NCI-H82 (cell line): ENCODE measurements at regions not wholly inside any gene's neighbourhood (a gene's known extent, or its start where the extent isn't known, plus 50 kb on each side); places are given as distances from the start of the nearest gene placed in this dataset.

ENCODE experiments used
- DNase-seq: peaks from one replicate; lab custom pipeline; 2025; lab: John Stamatoyannopoulos, UW

DNA sequence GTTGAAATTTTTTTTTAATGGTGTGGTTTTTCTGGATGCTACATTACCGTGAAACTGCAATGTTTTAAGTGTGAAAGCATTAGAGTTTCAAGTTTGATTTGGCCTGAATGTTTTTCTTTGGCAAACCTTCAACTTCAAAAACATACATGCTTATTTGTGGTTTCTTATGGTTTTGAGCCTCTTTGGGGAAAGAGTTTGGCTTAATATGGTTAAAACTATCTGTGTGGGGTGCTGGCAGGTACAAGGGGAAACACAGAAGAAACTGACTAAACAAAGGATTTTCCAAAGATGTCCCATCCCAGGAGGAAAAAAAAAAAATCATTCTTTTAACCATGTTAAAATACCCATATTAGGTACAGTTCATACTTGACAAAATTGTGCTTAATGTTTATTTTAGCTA is 121.1 kb downstream of the HGF start:
- no peak for DNase-seq

GRCh38 chr7:81645435-81645834 is 124.4 kb downstream of the HGF start:
- no peak for DNase-seq

DNA sequence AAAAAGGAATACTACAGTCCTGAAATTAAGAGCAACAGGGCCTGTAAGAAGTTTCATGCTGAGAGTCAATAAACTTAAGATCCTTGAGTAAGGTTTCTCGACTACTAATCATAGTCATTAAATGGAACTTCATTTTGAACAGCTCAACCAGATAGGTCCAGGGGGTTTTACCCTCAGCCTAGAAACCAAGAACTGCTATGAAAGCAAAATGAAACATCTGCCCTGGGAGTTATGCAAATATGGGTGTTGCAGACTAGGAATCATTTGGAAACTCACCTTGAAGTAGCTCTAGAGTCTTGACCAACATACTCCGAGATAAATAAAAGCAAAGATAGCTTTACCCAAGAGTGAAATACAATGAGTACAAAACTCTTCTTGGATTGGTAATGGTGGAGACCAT is 128.0 kb downstream of the HGF start:
- no peak for DNase-seq

DNA sequence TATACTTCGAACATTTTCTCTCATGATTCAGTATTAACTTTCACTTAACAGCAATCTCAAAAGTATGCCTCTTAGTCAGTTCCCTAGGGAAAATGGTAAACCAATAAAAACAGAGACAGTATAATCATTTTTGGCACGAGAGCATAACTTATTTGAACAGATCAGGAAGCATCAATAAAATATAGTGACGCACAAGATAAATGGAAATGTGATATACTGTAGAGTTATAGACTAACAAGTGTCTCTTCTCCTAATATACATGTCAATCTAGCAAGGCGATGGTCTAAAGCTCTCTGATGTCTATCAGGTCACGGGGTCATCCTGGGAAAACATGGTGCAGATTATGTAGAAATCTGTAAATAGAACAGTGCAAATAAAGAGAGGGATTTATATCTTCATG is 131.6 kb downstream of the HGF start:
- no peak for DNase-seq

- DNase-seq = no peak
Observed at GRCh38 chr7:81637534-81637933, 132.3 kb downstream of the HGF start.

GRCh38 chr7:81632418-81632817 is 137.4 kb downstream of the HGF start:
- no peak for DNase-seq

GRCh38 chr7:81630600-81630999 is 139.2 kb downstream of the HGF start:
- no peak for DNase-seq

DNA sequence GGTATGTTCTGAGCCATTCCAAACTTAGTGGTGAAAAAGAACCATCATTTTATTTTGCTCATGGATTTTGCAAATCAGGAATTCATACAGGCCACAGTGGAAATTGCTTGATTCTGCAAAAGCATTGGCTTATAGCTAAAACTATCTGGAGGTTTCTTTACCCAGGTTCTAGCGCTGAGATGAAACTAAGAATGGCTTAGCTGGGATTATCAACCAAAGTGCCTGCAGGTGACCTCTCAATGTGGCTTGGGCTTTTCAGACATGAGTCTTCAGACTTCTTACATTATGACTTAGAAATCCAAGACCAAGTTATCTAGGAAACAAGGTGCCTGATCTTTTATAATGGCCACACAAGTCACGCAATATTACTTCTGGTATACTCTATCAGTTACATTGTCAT is 140.1 kb downstream of the HGF start:
- DNase-seq = peak; percentile 42

GRCh38 chr7:81628951-81629350 is 140.9 kb downstream of the HGF start:
- DNase-seq = no peak

GRCh38 chr7:81627536-81628287 is 142.1 kb downstream of the HGF start:
- DNase-seq = peak; percentile 4

- no peak for DNase-seq
Observed at GRCh38 chr7:81626008-81626407, 143.8 kb downstream of the HGF start.

GRCh38 chr7:81624650-81625631 is 144.9 kb downstream of the HGF start:
- DNase-seq = no peak

- DNase-seq = no peak
Observed at GRCh38 chr7:81624021-81624592, 145.7 kb downstream of the HGF start.

- DNase-seq = no peak
Observed at GRCh38 chr7:81623251-81623855, 146.5 kb downstream of the HGF start.

- DNase-seq = no peak
Observed at GRCh38 chr7:81621893-81622292, 148.0 kb downstream of the HGF start.

DNA sequence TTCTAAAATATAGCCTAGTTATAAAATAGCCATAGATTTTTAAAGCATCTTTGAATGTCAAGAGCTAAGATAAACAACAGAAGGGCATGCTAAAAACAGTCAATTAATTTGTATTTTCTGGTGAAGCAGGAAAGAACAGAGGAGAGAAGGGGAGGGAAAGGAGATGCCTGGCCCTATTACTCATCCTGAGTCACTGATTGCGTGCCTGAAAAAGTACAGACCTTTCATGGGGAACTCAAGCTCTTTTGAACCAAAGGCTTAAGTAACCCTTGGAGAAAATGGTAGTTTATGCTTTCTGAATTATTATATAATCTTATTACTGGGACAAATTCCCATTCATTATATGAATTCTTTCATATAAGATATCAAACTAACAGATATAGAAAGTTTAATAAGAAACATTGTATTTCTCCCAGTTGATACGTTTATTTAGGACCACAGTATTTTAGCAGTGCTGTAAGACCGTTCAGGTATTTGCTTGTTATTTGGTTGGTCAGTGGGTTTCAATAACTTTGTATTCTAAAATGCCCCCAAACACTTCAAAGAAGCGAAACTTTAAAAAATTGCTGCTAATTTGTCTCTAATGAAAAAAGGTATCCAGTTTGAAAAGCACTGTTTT is 151.3 kb downstream of the HGF start:
- DNase-seq = no peak

DNA sequence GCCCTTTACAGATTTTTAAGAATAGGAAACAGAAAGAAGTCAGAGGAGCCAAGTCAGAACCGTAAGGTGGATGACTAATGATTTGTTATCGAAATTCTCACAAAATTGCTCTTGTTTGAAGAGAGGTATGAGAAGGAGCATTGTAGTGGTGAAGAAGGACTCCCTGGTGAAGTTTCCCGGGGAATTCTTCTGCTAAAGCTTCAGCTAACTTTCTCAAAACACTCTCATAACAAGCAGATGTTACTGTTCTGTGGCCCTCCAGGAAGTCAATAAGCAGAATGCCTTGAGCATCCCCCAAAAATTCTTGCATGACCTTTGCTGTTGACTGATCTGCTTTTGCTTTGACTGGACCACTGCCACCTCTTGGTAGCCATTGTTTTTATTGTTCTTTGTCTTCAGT is 152.9 kb downstream of the HGF start:
- DNase-seq = no peak

GRCh38 chr7:81611805-81612204 is 158.0 kb downstream of the HGF start:
- DNase-seq = no peak

DNA sequence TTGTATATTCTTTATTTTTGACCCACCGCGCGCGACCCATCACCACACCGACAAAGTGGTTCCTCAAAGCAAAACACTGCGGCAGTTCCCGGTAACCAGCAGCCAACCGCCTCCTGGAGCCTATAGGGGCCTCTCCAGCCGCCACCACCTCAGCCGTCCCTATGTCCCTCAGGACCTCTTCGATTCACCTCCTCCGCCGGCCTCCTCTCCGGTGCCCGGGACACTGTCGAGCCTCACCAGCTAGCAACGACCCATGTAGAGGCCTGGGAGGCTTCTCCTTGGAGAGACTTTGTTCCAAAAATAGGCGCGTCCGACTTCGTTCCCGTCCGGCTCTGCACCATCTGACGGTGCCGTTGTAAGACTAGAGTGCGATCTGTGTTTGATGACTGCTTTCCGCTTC is 158.8 kb downstream of the HGF start:
- DNase-seq = no peak

DNA sequence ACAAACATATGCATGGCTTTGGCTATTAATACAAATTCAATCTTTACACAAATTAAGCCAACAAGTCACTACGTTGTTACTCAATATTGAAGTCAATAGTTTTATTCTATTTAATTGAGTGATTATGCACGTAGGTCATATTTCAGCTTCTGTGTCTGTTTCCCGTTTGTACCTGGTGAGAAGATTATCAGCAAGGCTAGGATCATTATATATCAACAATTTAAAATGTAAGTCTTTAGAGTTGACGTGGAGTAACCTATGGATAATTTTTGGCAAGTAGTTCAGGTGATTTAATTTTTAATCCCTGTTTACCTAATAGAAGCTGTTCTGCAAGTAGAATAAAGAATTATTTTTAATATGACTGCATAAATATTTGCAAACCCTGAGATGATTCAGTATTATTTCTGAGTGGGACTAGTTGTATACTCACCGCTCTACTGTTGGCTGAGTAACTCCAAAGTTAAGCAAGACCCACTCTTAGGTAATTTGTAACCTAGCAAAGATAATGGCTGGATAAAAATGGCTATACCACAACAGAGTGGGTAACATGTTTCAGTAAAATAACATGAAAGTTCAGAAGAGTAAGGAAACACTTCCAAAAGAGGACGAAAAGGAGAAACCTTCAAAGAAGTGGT is 161.0 kb downstream of the HGF start:
- DNase-seq = no peak

DNA sequence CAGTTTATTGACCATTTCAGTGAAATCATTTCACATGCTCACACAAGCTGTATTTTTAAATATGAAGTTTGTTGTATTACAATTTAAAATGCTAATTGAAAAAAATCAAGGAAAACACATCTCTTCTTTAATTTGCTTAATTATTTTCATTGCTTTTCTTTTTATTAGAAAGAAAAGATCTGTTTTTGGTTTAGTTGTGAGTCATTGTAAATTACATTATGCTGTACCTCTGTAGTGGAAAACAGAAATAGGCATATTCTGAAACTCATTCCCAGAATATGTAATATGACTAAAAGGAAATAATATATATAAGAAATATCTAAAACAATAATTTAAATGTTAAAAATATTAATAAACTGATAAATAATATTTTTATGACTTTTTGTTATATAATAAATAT is 161.9 kb downstream of the HGF start:
- DNase-seq = no peak
